ENCODE measurements at regions not wholly inside any gene's neighbourhood (a gene's known extent, or its start where the extent isn't known, plus 50 kb on each side); places are given as distances from the start of the nearest gene placed in this dataset.
A peak's percentile ranks its signal among the peaks of the same experiment; 100 is the strongest.

- ATAC-seq (ENCODE audit: low FRiP score) (peak; percentile 58), DNase-seq (ENCODE audit: low spot score) (peak; percentile 61)
- peak in 1 of 3 donors; percentile 70 for TF ChIP-seq CTCF (IDR thresholded peaks at IDR 0.05)
These were observed 99.8 kb upstream of the FOXA2 start for GRCh38 chr20:22684072-22684762.

GRCh38 chr20:22684763-22685443 is 100.5 kb upstream of the FOXA2 start:
- ATAC-seq (ENCODE audit: low FRiP score): no peak
- DNase-seq (ENCODE audit: low spot score): no peak
- TF ChIP-seq CTCF (IDR thresholded peaks at IDR 0.05): no peak

- ATAC-seq (ENCODE audit: low FRiP score): no peak
- no peak for DNase-seq (ENCODE audit: low spot score)
- no peak for TF ChIP-seq CTCF (IDR thresholded peaks at IDR 0.05)
These were observed 101.7 kb upstream of the FOXA2 start for GRCh38 chr20:22686097-22686496.

GRCh38 chr20:22687676-22688349 is 103.4 kb upstream of the FOXA2 start:
- ATAC-seq (ENCODE audit: low FRiP score): no peak
- no peak for DNase-seq (ENCODE audit: low spot score)

GRCh38 chr20:22688485-22688884 is 104.1 kb upstream of the FOXA2 start:
- ATAC-seq (ENCODE audit: low FRiP score): no peak
- no peak for TF ChIP-seq CTCF (IDR thresholded peaks at IDR 0.05)
- no peak for DNase-seq (ENCODE audit: low spot score)

More at GRCh38 chr20:22687676-22688349, 103.4 kb upstream of the FOXA2 start:
- TF ChIP-seq CTCF (IDR thresholded peaks at IDR 0.05): no peak

GRCh38 chr20:22689266-22689665 is 104.9 kb upstream of the FOXA2 start:
- ATAC-seq (ENCODE audit: low FRiP score): no peak

More at GRCh38 chr20:22689266-22689665, 104.9 kb upstream of the FOXA2 start:
- no peak for DNase-seq (ENCODE audit: low spot score)
- no peak for TF ChIP-seq CTCF (IDR thresholded peaks at IDR 0.05)
